H9 (cell line): ENCODE measurements at regions not wholly inside any gene's neighbourhood (a gene's known extent, or its start where the extent isn't known, plus 50 kb on each side); places are given as distances from the start of the nearest gene placed in this dataset.

Experiments used
- DNase-seq: peaks from one replicate; pipeline ENCODE4 v3.0.0-alpha.2; 2017
- H2AFZ ChIP-seq: one replicate; pipeline ENCODE4 v1.6.1; 2013; ENCODE audit warnings: mild to moderate bottlenecking, low read length, control low read depth, moderate library complexity
- H2AK5ac ChIP-seq: 2 replicates; pipeline ENCODE4 v1.6.1; 2013; ENCODE audit warnings: low read length, control low read depth, mixed read lengths; ENCODE audit not compliant: insufficient read length
- H2BK120ac ChIP-seq: one replicate; pipeline ENCODE4 v1.6.1; 2013; ENCODE audit warnings: low read depth, mild to moderate bottlenecking, low read length, control low read depth, inconsistent platforms; ENCODE audit not compliant: poor library complexity, severe bottlenecking
- H2BK12ac ChIP-seq: 2 replicates; pipeline ENCODE4 v1.6.1; 2013; ENCODE audit warnings: low read length, control low read depth, mixed read lengths, low read depth; ENCODE audit not compliant: insufficient read length
- H2BK15ac ChIP-seq: 2 replicates; pipeline ENCODE4 v1.6.1; 2013; ENCODE audit warnings: low read depth, low read length, control low read depth
- H2BK20ac ChIP-seq: one replicate; pipeline ENCODE4 v1.6.1; 2013; ENCODE audit warnings: low read depth, mild to moderate bottlenecking, low read length, control low read depth, inconsistent platforms; ENCODE audit not compliant: poor library complexity, severe bottlenecking
- H2BK5ac ChIP-seq: 2 replicates; pipeline ENCODE4 v1.6.1; 2013; ENCODE audit warnings: low read length, control low read depth, mixed read lengths; ENCODE audit not compliant: insufficient read length
- H3K14ac ChIP-seq: 2 replicates; pipeline ENCODE4 v1.6.1; 2013; ENCODE audit warnings: low read length, control low read depth; ENCODE audit not compliant: insufficient read depth
- H3K18ac ChIP-seq: 2 replicates; pipeline ENCODE4 v1.6.1; 2013; ENCODE audit warnings: low read depth, mild to moderate bottlenecking, mixed read lengths, low read length, control low read depth; ENCODE audit not compliant: insufficient read length
- H3K23ac ChIP-seq: 2 replicates; pipeline ENCODE4 v1.6.1; 2013; ENCODE audit warnings: low read length, control low read depth, mixed read lengths, low read depth; ENCODE audit not compliant: insufficient read length
- H3K23me2 ChIP-seq: 2 replicates; pipeline ENCODE4 v1.6.1; 2013; ENCODE audit warnings: low read depth, mild to moderate bottlenecking, mixed read lengths, low read length, control low read depth; ENCODE audit not compliant: insufficient read length, poor library complexity, severe bottlenecking
- H3K27ac ChIP-seq: 2 replicates; pipeline ENCODE4 v1.5.1; 2013; ENCODE audit warnings: low read length, control low read depth, mixed read lengths, low read depth; ENCODE audit not compliant: insufficient read length
- H3K27me3 ChIP-seq: 2 replicates; pipeline ENCODE4 v1.6.1; 2013; ENCODE audit warnings: low read length, control low read depth, inconsistent platforms; ENCODE audit not compliant: insufficient read depth
- H3K4ac ChIP-seq: 2 replicates; pipeline ENCODE4 v1.6.1; 2013; ENCODE audit warnings: low read depth, mild to moderate bottlenecking, control low read depth, inconsistent platforms, low read length, moderate library complexity
- H3K4me1 ChIP-seq: 2 replicates; pipeline ENCODE4 v1.6.1; 2013; ENCODE audit warnings: low read length, control low read depth, inconsistent platforms; ENCODE audit not compliant: insufficient read depth
- H3K4me2 ChIP-seq: 2 replicates; pipeline ENCODE4 v1.6.1; 2013; ENCODE audit warnings: low read length, control low read depth, mixed read lengths; ENCODE audit not compliant: insufficient read length, insufficient read depth
- H3K56ac ChIP-seq: 2 replicates; pipeline ENCODE4 v1.6.1; 2013; ENCODE audit warnings: low read depth, mild to moderate bottlenecking, mixed read lengths, low read length, control low read depth; ENCODE audit not compliant: insufficient read length
- H3K79me1 ChIP-seq: 2 replicates; pipeline ENCODE4 v1.6.1; 2013; ENCODE audit warnings: low read depth, mild to moderate bottlenecking, moderate library complexity, low read length, control low read depth, inconsistent platforms; ENCODE audit not compliant: insufficient read depth, poor library complexity, severe bottlenecking
- H3K79me2 ChIP-seq: 2 replicates; pipeline ENCODE4 v1.6.1; 2013; ENCODE audit warnings: low read length, control low read depth, inconsistent platforms; ENCODE audit not compliant: insufficient read depth
- H3K9ac ChIP-seq: 2 replicates; pipeline ENCODE4 v1.6.1; 2013; ENCODE audit warnings: low read length, control low read depth, mixed read lengths; ENCODE audit not compliant: insufficient read length; ENCODE audit errors: extremely low read depth
- H3K9me3 ChIP-seq: one replicate; pipeline ENCODE4 v1.6.1; 2013; ENCODE audit warnings: low read depth, low read length, inconsistent platforms; ENCODE audit not compliant: control insufficient read depth
- H3T11ph ChIP-seq: one replicate; pipeline ENCODE4 v1.6.1; 2013; ENCODE audit warnings: mild to moderate bottlenecking, low read length, control low read depth, inconsistent platforms
- H4K20me1 ChIP-seq: one replicate; pipeline ENCODE4 v1.6.1; 2013; ENCODE audit not compliant: control insufficient read depth, insufficient read length, insufficient read depth
- H4K5ac ChIP-seq: 2 replicates; pipeline ENCODE4 v1.6.1; 2013; ENCODE audit warnings: low read depth, mild to moderate bottlenecking, mixed read lengths, low read length, control low read depth; ENCODE audit not compliant: insufficient read length
- H4K8ac ChIP-seq: replicated peaks from 2 replicates; pipeline ENCODE4 v1.6.1; 2013; ENCODE audit warnings: low read length, control low read depth, mixed read lengths, low read depth; ENCODE audit not compliant: insufficient read length
- H4K91ac ChIP-seq: 2 replicates; pipeline ENCODE4 v1.6.1; 2013; ENCODE audit warnings: low read depth, mild to moderate bottlenecking, moderate library complexity, mixed read lengths, low read length, control low read depth; ENCODE audit not compliant: insufficient read length
- H3K27ac Mint-ChIP-seq, 3 experiments: 2 replicates in 2 of 3; 3 replicates in 1 of 3; pipeline ENCODE4 v1.8.0; 2020 to 2021; ENCODE audit warnings: mixed read lengths in 3 of 3, mild to moderate bottlenecking in 1 of 3, moderate library complexity in 1 of 3
- H3K27me3 Mint-ChIP-seq: 2 replicates; pipeline ENCODE4 v1.8.0; 2021; ENCODE audit warnings: low read depth, mild to moderate bottlenecking, moderate library complexity, mixed read lengths
- H3K36me3 Mint-ChIP-seq, 3 experiments: 2 replicates in 2 of 3; 3 replicates in 1 of 3; pipeline ENCODE4 v1.8.0; 2020 to 2021; ENCODE audit warnings: low read depth in 3 of 3, mixed read lengths in 3 of 3; ENCODE audit not compliant: insufficient read depth in 1 of 3
- H3K4me1 Mint-ChIP-seq, 2 experiments: 2 replicates each; pipeline ENCODE4 v1.8.0; 2020; ENCODE audit warnings: mixed read lengths in 2 of 2
- H3K4me3 Mint-ChIP-seq, 2 experiments: 2 replicates in 1 of 2; 3 replicates in 1 of 2; pipeline ENCODE4 v1.8.0; 2020 to 2021; ENCODE audit warnings: mild to moderate bottlenecking in 2 of 2, mixed read lengths in 2 of 2, moderate library complexity in 1 of 2
- H3K9me3 Mint-ChIP-seq, 2 experiments: 2 replicates in 1 of 2; 3 replicates in 1 of 2; pipeline ENCODE4 v1.8.0; 2020; ENCODE audit warnings: mild to moderate bottlenecking in 2 of 2, mixed read lengths in 2 of 2, moderate library complexity in 1 of 2
- WGBS: extraction: QIAGEN DNeasy Blood & Tissue Kit; methylation state at CpG from one replicate; pipeline ENCODE4 v1.1.7; 2013; ENCODE audit warnings: missing lambda C conversion rate, low lambda C conversion rate, mixed read lengths; ENCODE audit not compliant: insufficient read length; ENCODE audit errors: extremely low coverage; 5-methylcytosine and 5-hydroxymethylcytosine counted together
- TF ChIP-seq, protein P1 (sequence below): fragments of 200-600 bp; sonication (generic); conservative IDR thresholded peaks from 3 replicates; pipeline ENCODE4 v1.8.0; 2021; ENCODE audit warnings: antibody characterized with exemption, mild to moderate bottlenecking

DNA sequence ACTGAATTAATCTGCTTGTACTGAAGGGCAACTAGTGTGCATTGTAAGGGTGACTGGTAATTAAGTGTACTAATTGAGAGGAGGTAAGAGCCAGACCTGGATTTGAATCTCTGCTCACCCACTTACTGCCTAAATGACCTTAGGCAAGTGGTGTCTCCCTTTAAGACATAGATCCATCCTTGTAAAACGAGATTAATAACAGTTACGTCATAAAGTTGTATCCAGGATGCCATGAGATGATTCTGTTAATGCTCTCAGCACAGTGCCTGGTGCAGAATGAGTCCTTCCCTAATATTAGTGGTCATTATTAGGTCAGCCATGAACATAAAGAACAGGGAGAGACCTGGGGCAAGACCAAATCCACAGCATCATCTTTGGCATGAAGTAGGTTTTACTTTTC is 470.1 kb downstream of the MAFB start:
- Histone ChIP-seq H3K79me1 (no peaks in the 10 kb centered on the region), H2BK12ac (no peak overlapping the region), H3K4me1 (no peaks in the 10 kb centered on the region), H4K5ac (no peak overlapping the region), H4K20me1 (no peaks in the 10 kb centered on the region), H2BK120ac (no peak overlapping the region), H2BK20ac (no peak overlapping the region), H3K4ac (no peak overlapping the region), H4K8ac (no peak overlapping the region), H3K23ac (no peak overlapping the region), H2AFZ (no peak overlapping the region), H3K23me2 (no peaks in the 10 kb centered on the region), H3K14ac (no peak overlapping the region), H3K79me2 (no peaks in the 10 kb centered on the region), H2AK5ac (no peak overlapping the region), H3K9ac (no peak overlapping the region), H2BK15ac (no peak overlapping the region), H3K56ac (no peak overlapping the region), H4K91ac (no peak overlapping the region), H3K27me3 (no peaks in the 10 kb centered on the region), H3T11ph (no peak overlapping the region), H3K9me3 (no peaks in the 10 kb centered on the region), H3K4me2 (no peak overlapping the region), H3K27ac (no peak overlapping the region), H2BK5ac (no peak overlapping the region), H3K18ac (no peak overlapping the region)
- DNase-seq = no peak
- Mint-ChIP-seq H3K27me3 (no peaks in the 10 kb centered on the region), H3K4me1 (peaks cover 0 to 3% of the 10 kb centered on the region in 2 experiments; a peak in 3 of 4 replicates), H3K4me3 (no peak overlapping the region), H3K9me3 (no peaks in the 10 kb centered on the region), H3K36me3 (peaks cover 0 to 2% (median 0%) of the 10 kb centered on the region in 3 experiments; a peak in 1 of 7 replicates), H3K27ac (no peak overlapping the region)
- WGBS = no CpG with 5 or more reads among the region's 2 CpGs
- TF ChIP-seq, protein P1, sequence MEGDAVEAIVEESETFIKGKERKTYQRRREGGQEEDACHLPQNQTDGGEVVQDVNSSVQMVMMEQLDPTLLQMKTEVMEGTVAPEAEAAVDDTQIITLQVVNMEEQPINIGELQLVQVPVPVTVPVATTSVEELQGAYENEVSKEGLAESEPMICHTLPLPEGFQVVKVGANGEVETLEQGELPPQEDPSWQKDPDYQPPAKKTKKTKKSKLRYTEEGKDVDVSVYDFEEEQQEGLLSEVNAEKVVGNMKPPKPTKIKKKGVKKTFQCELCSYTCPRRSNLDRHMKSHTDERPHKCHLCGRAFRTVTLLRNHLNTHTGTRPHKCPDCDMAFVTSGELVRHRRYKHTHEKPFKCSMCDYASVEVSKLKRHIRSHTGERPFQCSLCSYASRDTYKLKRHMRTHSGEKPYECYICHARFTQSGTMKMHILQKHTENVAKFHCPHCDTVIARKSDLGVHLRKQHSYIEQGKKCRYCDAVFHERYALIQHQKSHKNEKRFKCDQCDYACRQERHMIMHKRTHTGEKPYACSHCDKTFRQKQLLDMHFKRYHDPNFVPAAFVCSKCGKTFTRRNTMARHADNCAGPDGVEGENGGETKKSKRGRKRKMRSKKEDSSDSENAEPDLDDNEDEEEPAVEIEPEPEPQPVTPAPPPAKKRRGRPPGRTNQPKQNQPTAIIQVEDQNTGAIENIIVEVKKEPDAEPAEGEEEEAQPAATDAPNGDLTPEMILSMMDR = no peak
